Endodermal cell (in vitro differentiated cells): ENCODE measurements at regions not wholly inside any gene's neighbourhood (a gene's known extent, or its start where the extent isn't known, plus 50 kb on each side); places are given as distances from the start of the nearest gene placed in this dataset.

Experiments
- DNase-seq: peaks from one replicate; pipeline ENCODE4 v3.0.0-alpha.2; 2017
- H3K27ac ChIP-seq: 2 replicates; pipeline ENCODE4 v1.5.1; 2013; ENCODE audit warnings: mild to moderate bottlenecking, low read depth, low read length, moderate library complexity
- H3K27me3 ChIP-seq: 2 replicates; pipeline ENCODE4 v1.6.1; 2013; ENCODE audit warnings: mild to moderate bottlenecking, low read length, moderate library complexity; ENCODE audit not compliant: insufficient read depth, control insufficient read depth, poor library complexity, severe bottlenecking
- H3K36me3 ChIP-seq: 2 replicates; pipeline ENCODE4 v1.7.0; 2013; ENCODE audit warnings: mild to moderate bottlenecking, low read length, moderate library complexity; ENCODE audit not compliant: control insufficient read depth, insufficient read depth
- H3K4me1 ChIP-seq: one replicate; pipeline ENCODE4 v1.7.0; 2013; ENCODE audit warnings: low read length; ENCODE audit not compliant: control insufficient read depth, insufficient read depth
- H3K4me3 ChIP-seq: 2 replicates; pipeline ENCODE4 v1.5.1; 2013; ENCODE audit warnings: mild to moderate bottlenecking, low read length, moderate library complexity
- H3K9ac ChIP-seq: 2 replicates; pipeline ENCODE4 v1.6.1; 2013; ENCODE audit warnings: mild to moderate bottlenecking, low read length, moderate library complexity; ENCODE audit not compliant: poor library complexity, severe bottlenecking; ENCODE audit errors: extremely low read depth
- H3K9me3 ChIP-seq: 2 replicates; pipeline ENCODE4 v1.6.1; 2013; ENCODE audit warnings: mild to moderate bottlenecking, low read length, moderate library complexity; ENCODE audit not compliant: control insufficient read depth
- H3K27ac Mint-ChIP-seq: 2 replicates; pipeline ENCODE4 v1.8.0; 2020; ENCODE audit warnings: mixed read lengths
- H3K27me3 Mint-ChIP-seq: 2 replicates; pipeline ENCODE4 v1.8.0; 2021; ENCODE audit warnings: mild to moderate bottlenecking, mixed read lengths; ENCODE audit not compliant: insufficient read depth
- H3K36me3 Mint-ChIP-seq: 2 replicates; pipeline ENCODE4 v1.8.0; 2020; ENCODE audit warnings: low read depth, mixed read lengths
- H3K4me1 Mint-ChIP-seq: 2 replicates; pipeline ENCODE4 v1.8.0; 2020; ENCODE audit warnings: mixed read lengths
- H3K4me3 Mint-ChIP-seq: 2 replicates; pipeline ENCODE4 v1.8.0; 2020; ENCODE audit warnings: mild to moderate bottlenecking, moderate library complexity, mixed read lengths
- H3K9me3 Mint-ChIP-seq: 2 replicates; pipeline ENCODE4 v1.8.0; 2020; ENCODE audit warnings: mild to moderate bottlenecking, mixed read lengths
- CTCF ChIP-seq: fragments of 200-600 bp; sonication (generic); conservative IDR thresholded peaks from 2 replicates; pipeline ENCODE4 v1.5.0; 2021; ENCODE audit warnings: antibody characterized with exemption, mild to moderate bottlenecking
- whole genome bisulfite sequencing, 2 experiments: methylation state at CpG; one replicate each; pipeline versions ENCODE4 v1.1.5 to v1.1.7; 2013; ENCODE audit warnings: missing lambda C conversion rate in 2 of 2, mixed read lengths in 1 of 2; ENCODE audit not compliant: insufficient coverage in 1 of 2, insufficient read length in 1 of 2; 5-methylcytosine and 5-hydroxymethylcytosine counted together

GRCh38 chr10:117819304-117819703 lies 227.4 kb downstream of the RAB11FIP2 start:
- Mint-ChIP-seq H3K36me3 (no peaks in the 10 kb centered on the region), H3K27ac (no peak overlapping the region), H3K4me3 (no peak overlapping the region), H3K4me1 (no peaks in the 10 kb centered on the region), H3K27me3 (peaks cover 75% of the 10 kb centered on the region), H3K9me3 (peaks cover 3% of the 10 kb centered on the region)
- no peaks in the 10 kb centered on the region for H3K36me3 ChIP-seq
- H3K4me1 ChIP-seq: no peaks in the 10 kb centered on the region
- H3K27ac ChIP-seq: no peak overlapping the region
- WGBS, 2 experiments: 0 to 78% methylated on average over 1 to 4 of the region's 4 CpGs
- H3K9ac ChIP-seq: no peak overlapping the region
- H3K27me3 ChIP-seq: peaks cover 72% of the 10 kb centered on the region
- H3K4me3 ChIP-seq: no peak overlapping the region
- TF ChIP-seq CTCF: no peak
- peaks cover 5% of the 10 kb centered on the region for H3K9me3 ChIP-seq
- DNase-seq: peak; percentile 53

- H3K4me1 ChIP-seq: no peaks in the 10 kb centered on the region
- Mint-ChIP-seq H3K9me3 (peaks cover 3% of the 10 kb centered on the region), H3K27me3 (peaks cover 80% of the 10 kb centered on the region), H3K4me3 (no peak overlapping the region), H3K36me3 (no peaks in the 10 kb centered on the region), H3K4me1 (peaks cover under 1% of the 10 kb centered on the region), H3K27ac (no peak overlapping the region)
- TF ChIP-seq CTCF: no peak
- no peaks in the 10 kb centered on the region for H3K36me3 ChIP-seq
- 67 to 69% methylated on average over 3 to 5 of the region's 5 CpGs for WGBS, 2 experiments
- H3K27ac ChIP-seq: no peak overlapping the region
- DNase-seq: peak; percentile 17
- peaks cover 5% of the 10 kb centered on the region for H3K9me3 ChIP-seq
- H3K4me3 ChIP-seq: no peak overlapping the region
- no peak overlapping the region for H3K9ac ChIP-seq
- peaks cover 81% of the 10 kb centered on the region for H3K27me3 ChIP-seq
These were observed 222.8 kb downstream of the RAB11FIP2 start for GRCh38 chr10:117823980-117824379.

- Histone ChIP-seq H3K27ac (no peak overlapping the region), H3K9ac (no peak overlapping the region), H3K4me3 (no peak overlapping the region), H3K27me3 (peaks cover 70% of the 10 kb centered on the region), H3K4me1 (no peaks in the 10 kb centered on the region), H3K9me3 (no peaks in the 10 kb centered on the region), H3K36me3 (no peaks in the 10 kb centered on the region)
- Mint-ChIP-seq H3K4me1 (peaks cover 14% of the 10 kb centered on the region), H3K9me3 (peaks cover 4% of the 10 kb centered on the region), H3K27ac (no peak overlapping the region), H3K36me3 (no peaks in the 10 kb centered on the region), H3K27me3 (peaks cover 71% of the 10 kb centered on the region), H3K4me3 (no peak overlapping the region)
- WGBS, 2 experiments: 88 to 92% methylated on average over 11 to 14 of the region's 14 CpGs
- TF ChIP-seq CTCF: no peak
- DNase-seq: no peak
These were observed 216.5 kb downstream of the RAB11FIP2 start for GRCh38 chr10:117830205-117830604.
